CD14-positive monocyte (primary cell): ENCODE measurements at regions not wholly inside any gene's neighbourhood (a gene's known extent, or its start where the extent isn't known, plus 50 kb on each side); places are given as distances from the start of the nearest gene placed in this dataset.
A peak's percentile ranks its signal among the peaks of the same experiment; 100 is the strongest.

Source experiments
- DNase-seq, 3 donors: peaks; one replicate each; pipeline ENCODE4 v3.0.0-alpha.2; 2011 to 2022
- H2AFZ ChIP-seq: 2 replicates; pipeline ENCODE4 v1.6.0; 2012; ENCODE audit warnings: mild to moderate bottlenecking, low read depth, low read length, inconsistent platforms; ENCODE audit not compliant: insufficient read depth, poor library complexity, severe bottlenecking
- H3K27ac ChIP-seq, 2 donors: 1 replicate in 1 of 2; 2 replicates in 1 of 2; pipeline ENCODE4 v1.5.1; 2012 to 2013; ENCODE audit warnings: low read length in 2 of 2, control low read depth in 1 of 2, inconsistent platforms in 1 of 2, low read depth in 1 of 2, mild to moderate bottlenecking in 1 of 2
- H3K27me3 ChIP-seq, 2 donors: one replicate each; pipeline versions ENCODE4 v1.6.0 to v1.6.1; 2011 to 2013; ENCODE audit warnings: low read length in 2 of 2; ENCODE audit not compliant: control insufficient read depth in 2 of 2, insufficient read depth in 2 of 2
- H3K36me3 ChIP-seq, 2 donors: replicated peaks in 1 of 2; 1 replicate in 1 of 2; 2 replicates in 1 of 2; pipeline versions ENCODE4 v1.5.1 to v1.6.1; 2012 to 2013; ENCODE audit warnings: low read length in 2 of 2, control low read depth in 1 of 2, inconsistent platforms in 1 of 2, mild to moderate bottlenecking in 1 of 2; ENCODE audit not compliant: insufficient read depth in 2 of 2, control insufficient read depth in 1 of 2
- H3K4me1 ChIP-seq, 2 donors: 1 replicate in 1 of 2; 2 replicates in 1 of 2; pipeline versions ENCODE4 v1.5.1 to v1.6.1; 2012 to 2013; ENCODE audit warnings: low read length in 2 of 2, control low read depth in 1 of 2, inconsistent platforms in 1 of 2, mild to moderate bottlenecking in 1 of 2, moderate library complexity in 1 of 2; ENCODE audit not compliant: insufficient read depth in 2 of 2, control insufficient read depth in 1 of 2
- H3K4me2 ChIP-seq: replicated peaks from 2 replicates; pipeline ENCODE3; 2012; ENCODE audit warnings: low read length, moderate library complexity, mild to moderate bottlenecking; ENCODE audit not compliant: poor library complexity, severe bottlenecking; ENCODE audit errors: extremely low read depth
- H3K4me3 ChIP-seq, 3 experiments: fragments of 200-600 bp in 1 of 3; sonication (generic) in 1 of 3; replicated peaks in 1 of 3; 1 replicate in 2 of 3; 2 replicates in 1 of 3; pipeline ENCODE4 v1.5.1; 2011 to 2013; ENCODE audit warnings: low read length in 3 of 3, mild to moderate bottlenecking in 3 of 3, control low read depth in 2 of 3, low read depth in 2 of 3, inconsistent platforms in 1 of 3, moderate library complexity in 1 of 3
- H3K79me2 ChIP-seq: 2 replicates; pipeline ENCODE4 v1.6.0; 2012; ENCODE audit warnings: mild to moderate bottlenecking, control low read depth, inconsistent platforms, low read length, moderate library complexity; ENCODE audit not compliant: insufficient read depth
- H3K9ac ChIP-seq: 2 replicates; pipeline ENCODE4 v1.6.0; 2017; ENCODE audit warnings: low read length, mild to moderate bottlenecking; ENCODE audit not compliant: insufficient read depth, poor library complexity, severe bottlenecking
- H3K9me3 ChIP-seq, 2 donors: replicated peaks in 1 of 2; 1 replicate in 1 of 2; 2 replicates in 1 of 2; pipeline versions ENCODE4 v1.5.1 to v1.6.1; 2012 to 2013; ENCODE audit warnings: low read length in 2 of 2, control low read depth in 1 of 2; ENCODE audit not compliant: control insufficient read depth in 1 of 2, insufficient read depth in 1 of 2
- H4K20me1 ChIP-seq: 2 replicates; pipeline ENCODE4 v1.6.0; 2012; ENCODE audit warnings: mild to moderate bottlenecking, low read length, control low read depth, moderate library complexity; ENCODE audit not compliant: insufficient read depth
- H3K27ac Mint-ChIP-seq, 7 donors: one replicate each; pipeline ENCODE4 v1.8.0; 2020; ENCODE audit warnings: mild to moderate bottlenecking in 7 of 7, mixed read lengths in 7 of 7, moderate library complexity in 6 of 7, inconsistent platforms in 2 of 7
- H3K27me3 Mint-ChIP-seq, 3 donors: one replicate each; pipeline ENCODE4 v1.8.0; 2021 to 2022; ENCODE audit warnings: low read depth in 3 of 3, mild to moderate bottlenecking in 3 of 3, mixed read lengths in 3 of 3, moderate library complexity in 3 of 3, inconsistent platforms in 1 of 3
- H3K36me3 Mint-ChIP-seq, 2 donors: one replicate each; pipeline ENCODE4 v1.8.0; 2020; ENCODE audit warnings: mixed read lengths in 2 of 2, inconsistent platforms in 1 of 2, mild to moderate bottlenecking in 1 of 2
- H3K4me1 Mint-ChIP-seq: one replicate; pipeline ENCODE4 v1.8.0; 2020; ENCODE audit warnings: mild to moderate bottlenecking, mixed read lengths
- H3K4me3 Mint-ChIP-seq, 2 donors: one replicate each; pipeline ENCODE4 v1.8.0; 2020; ENCODE audit warnings: mild to moderate bottlenecking in 2 of 2, mixed read lengths in 2 of 2, moderate library complexity in 1 of 2
- H3K9me3 Mint-ChIP-seq, 7 donors: one replicate each; pipeline ENCODE4 v1.8.0; 2020 to 2022; ENCODE audit warnings: mixed read lengths in 7 of 7, mild to moderate bottlenecking in 6 of 7, moderate library complexity in 6 of 7, inconsistent platforms in 2 of 7
- CTCF ChIP-seq: fragments of 200-600 bp; IDR thresholded peaks from one replicate; pipeline ENCODE4 v1.8.0; 2022; ENCODE audit warnings: antibody characterized with exemption, mild to moderate bottlenecking
- WGBS: methylation state at CpG from one replicate; pipeline ENCODE4 v1.1.5; 2013; ENCODE audit warnings: missing lambda C conversion rate; ENCODE audit not compliant: insufficient coverage; 5-methylcytosine and 5-hydroxymethylcytosine counted together
- intact Hi-C, 2 donors: fragments of 100-400 bp; cut with micrococcal nuclease; formaldehyde crosslinking; loops; one replicate each; pipeline versions ENCODE4 v1.15.0 to v1.15.1; 2023

- no peak overlapping the region for H3K9ac ChIP-seq
- peaks cover 41% of the 10 kb centered on the region for H3K4me1 Mint-ChIP-seq
- no peaks in the 10 kb centered on the region for H3K9me3 Mint-ChIP-seq
- peak overlapping the region; percentile 34 to 73 for H3K4me3 Mint-ChIP-seq
- no peaks in the 10 kb centered on the region for H4K20me1 ChIP-seq
- peak overlapping the region; percentile 39 for H3K4me2 ChIP-seq
- H3K27me3 ChIP-seq: no peaks in the 10 kb centered on the region
- peak overlapping the region; percentile 2 for H2AFZ ChIP-seq
- H3K79me2 ChIP-seq: no peaks in the 10 kb centered on the region
- H3K27me3 Mint-ChIP-seq: peaks cover 0 to 3% (median 3%) of the 10 kb centered on the region in 3 donors
- no peaks in the 10 kb centered on the region for H3K36me3 Mint-ChIP-seq
- peak overlapping the region; percentile 25 to 83 (median 73) for H3K27ac Mint-ChIP-seq
- WGBS: 43% methylated on average over 1 of the region's 3 CpGs
- H3K9me3 ChIP-seq: no peaks in the 10 kb centered on the region
- peaks cover 25 to 30% of the 10 kb centered on the region in 2 donors for H3K4me1 ChIP-seq
- peak overlapping the region in 1 of 3 experiments; percentile 39 for H3K4me3 ChIP-seq
- peak; percentile 16 to 37 (median 23) for DNase-seq
- H3K36me3 ChIP-seq: no peaks in the 10 kb centered on the region
- TF ChIP-seq CTCF: no peak
- H3K27ac ChIP-seq: peak overlapping the region in 1 of 2 donors; percentile 18
- intact Hi-C loops: no loop called here
Measured at GRCh38 chr12:92029902-92030586, 115.6 kb downstream of the BTG1 start.

- H3K27ac Mint-ChIP-seq: no peak overlapping the region
- DNase-seq: no peak
- H3K79me2 ChIP-seq: no peaks in the 10 kb centered on the region
- intact Hi-C loops: no loop called here
- peaks cover 0 to 3% (median 3%) of the 10 kb centered on the region in 3 donors for H3K27me3 Mint-ChIP-seq
- no peaks in the 10 kb centered on the region for H4K20me1 ChIP-seq
- no peak overlapping the region for H3K9ac ChIP-seq
- peaks cover 34% of the 10 kb centered on the region for H3K4me1 Mint-ChIP-seq
- H3K4me3 Mint-ChIP-seq: no peak overlapping the region
- H3K27ac ChIP-seq: no peak overlapping the region
- H3K4me2 ChIP-seq: no peak overlapping the region
- H3K4me3 ChIP-seq: no peak overlapping the region
- no peaks in the 10 kb centered on the region for H3K36me3 Mint-ChIP-seq
- H2AFZ ChIP-seq: no peak overlapping the region
- no peak for TF ChIP-seq CTCF
- no peaks in the 10 kb centered on the region for H3K27me3 ChIP-seq
- H3K4me1 ChIP-seq: peaks cover 19 to 25% of the 10 kb centered on the region in 2 donors
- H3K9me3 ChIP-seq: no peaks in the 10 kb centered on the region
- no peaks in the 10 kb centered on the region for H3K9me3 Mint-ChIP-seq
- no CpG with 5 or more reads among the region's 2 CpGs for WGBS
- H3K36me3 ChIP-seq: no peaks in the 10 kb centered on the region
Measured at GRCh38 chr12:92029136-92029535, 116.5 kb downstream of the BTG1 start.
